ENCODE measurements at regions not wholly inside any gene's neighbourhood (a gene's known extent, or its start where the extent isn't known, plus 50 kb on each side); places are given as distances from the start of the nearest gene placed in this dataset.

DNA sequence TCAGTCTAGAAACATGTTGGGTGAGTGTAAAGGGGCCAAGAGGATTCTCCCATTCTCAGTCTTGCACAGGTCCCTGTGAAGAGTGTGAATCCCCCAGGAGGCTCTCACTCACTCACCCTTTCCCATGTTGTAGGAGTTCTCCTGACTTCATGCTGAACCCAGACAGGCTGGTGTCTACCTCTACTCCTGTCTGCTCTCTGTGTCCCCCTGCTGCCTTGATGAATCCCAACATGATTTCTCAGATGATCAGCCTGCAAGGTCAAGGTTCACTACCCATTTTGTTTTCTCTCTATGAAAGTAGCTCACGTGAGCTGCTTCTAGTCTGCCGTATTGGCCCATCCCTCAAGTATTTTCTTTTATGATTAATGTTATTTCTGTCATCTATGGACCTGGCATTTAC lies 500.6 kb downstream of the ETS1 start:
- Histone ChIP-seq H3K9me3 (peaks cover 0 to 16% (median 3%) of the 10 kb centered on the region in 4 donors), H3K36me3 (no peaks in the 10 kb centered on the region), H3K27ac (replicated peaks in 1 of 4) (no peak overlapping the region), H3K4me3 (no peak overlapping the region), H3K27me3 (no peaks in the 10 kb centered on the region), H3K4me1 (no peaks in the 10 kb centered on the region)
- DNase-seq (ENCODE audit: extremely low spot score), result no peak
- TF ChIP-seq, protein P1, sequence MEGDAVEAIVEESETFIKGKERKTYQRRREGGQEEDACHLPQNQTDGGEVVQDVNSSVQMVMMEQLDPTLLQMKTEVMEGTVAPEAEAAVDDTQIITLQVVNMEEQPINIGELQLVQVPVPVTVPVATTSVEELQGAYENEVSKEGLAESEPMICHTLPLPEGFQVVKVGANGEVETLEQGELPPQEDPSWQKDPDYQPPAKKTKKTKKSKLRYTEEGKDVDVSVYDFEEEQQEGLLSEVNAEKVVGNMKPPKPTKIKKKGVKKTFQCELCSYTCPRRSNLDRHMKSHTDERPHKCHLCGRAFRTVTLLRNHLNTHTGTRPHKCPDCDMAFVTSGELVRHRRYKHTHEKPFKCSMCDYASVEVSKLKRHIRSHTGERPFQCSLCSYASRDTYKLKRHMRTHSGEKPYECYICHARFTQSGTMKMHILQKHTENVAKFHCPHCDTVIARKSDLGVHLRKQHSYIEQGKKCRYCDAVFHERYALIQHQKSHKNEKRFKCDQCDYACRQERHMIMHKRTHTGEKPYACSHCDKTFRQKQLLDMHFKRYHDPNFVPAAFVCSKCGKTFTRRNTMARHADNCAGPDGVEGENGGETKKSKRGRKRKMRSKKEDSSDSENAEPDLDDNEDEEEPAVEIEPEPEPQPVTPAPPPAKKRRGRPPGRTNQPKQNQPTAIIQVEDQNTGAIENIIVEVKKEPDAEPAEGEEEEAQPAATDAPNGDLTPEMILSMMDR (IDR thresholded peaks at IDR 0.05), result no peak
- TF ChIP-seq POLR2AphosphoS5 (IDR thresholded peaks at IDR 0.05) (no peak), EP300 (IDR thresholded peaks at IDR 0.05) (no peak), POLR2A (IDR thresholded peaks at IDR 0.05; ENCODE audit: low read depth) (no peak)
- intact Hi-C loops (cut with DNase I), result no loop called here
- WGBS, result 93% methylated on average over 2 of the region's 2 CpGs

GRCh38 chr11:128085276-128085675 lies 502.1 kb downstream of the ETS1 start:
- TF ChIP-seq POLR2AphosphoS5 (IDR thresholded peaks at IDR 0.05) (no peak), EP300 (IDR thresholded peaks at IDR 0.05) (no peak), POLR2A (IDR thresholded peaks at IDR 0.05; ENCODE audit: low read depth) (no peak)
- TF ChIP-seq, protein P1 (IDR thresholded peaks at IDR 0.05), result no peak
- intact Hi-C loops (cut with DNase I), result no loop called here
- DNase-seq (ENCODE audit: extremely low spot score), result no peak

DNA sequence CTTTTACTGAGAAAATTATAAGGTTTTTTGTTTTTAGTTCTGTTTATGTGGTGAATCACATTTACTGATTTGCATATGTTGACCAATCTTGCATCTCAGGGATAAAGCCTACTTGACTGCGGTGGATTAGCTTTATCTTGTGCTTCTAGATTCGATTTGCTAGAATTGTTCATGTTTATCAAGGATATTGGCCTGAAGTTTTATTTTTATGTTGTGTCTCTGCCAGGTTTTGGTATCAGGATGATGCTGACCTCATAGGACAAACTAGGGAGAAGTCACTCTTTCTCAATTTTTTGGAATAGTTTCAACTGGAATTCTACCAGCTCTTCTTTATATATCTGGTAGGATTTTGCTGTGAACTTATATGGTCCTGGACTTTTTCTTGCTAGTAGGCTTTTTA lies 504.8 kb downstream of the ETS1 start:
- Histone ChIP-seq H3K4me1 (no peaks in the 10 kb centered on the region), H3K36me3 (no peaks in the 10 kb centered on the region), H3K9me3 (no peaks in the 10 kb centered on the region), H3K27me3 (no peaks in the 10 kb centered on the region), H3K4me3 (no peak overlapping the region), H3K27ac (replicated peaks in 1 of 4) (no peak overlapping the region)
- TF ChIP-seq POLR2A (IDR thresholded peaks at IDR 0.05; ENCODE audit: low read depth) (no peak), POLR2AphosphoS5 (IDR thresholded peaks at IDR 0.05) (no peak), EP300 (IDR thresholded peaks at IDR 0.05) (no peak)
- TF ChIP-seq, protein P1 (IDR thresholded peaks at IDR 0.05), result no peak
- WGBS, result 90% methylated on average over 2 of the region's 2 CpGs
- DNase-seq (ENCODE audit: extremely low spot score), result no peak
- intact Hi-C loops (cut with DNase I), result no loop called here

More at GRCh38 chr11:128085276-128085675, 502.1 kb downstream of the ETS1 start:
- 0% methylated on average over 1 of the region's 1 CpG for WGBS
- no peaks in the 10 kb centered on the region for H3K4me1 ChIP-seq
- H3K27ac ChIP-seq (replicated peaks in 1 of 4), result no peak overlapping the region
- H3K4me3 ChIP-seq, result no peak overlapping the region
- H3K9me3 ChIP-seq, result peaks cover 0 to 15% (median 3%) of the 10 kb centered on the region in 4 donors
- no peaks in the 10 kb centered on the region for H3K36me3 ChIP-seq
- H3K27me3 ChIP-seq, result no peaks in the 10 kb centered on the region

GRCh38 chr11:128069665-128070064 lies 517.7 kb downstream of the ETS1 start:
- Histone ChIP-seq H3K4me1 (no peaks in the 10 kb centered on the region), H3K4me3 (no peak overlapping the region), H3K9me3 (no peaks in the 10 kb centered on the region), H3K36me3 (no peaks in the 10 kb centered on the region), H3K27ac (replicated peaks in 1 of 4) (no peak overlapping the region), H3K27me3 (no peaks in the 10 kb centered on the region)
- DNase-seq (ENCODE audit: extremely low spot score), result no peak
- 42% methylated on average over 2 of the region's 2 CpGs for WGBS
- intact Hi-C loops (cut with DNase I), result no loop called here
- TF ChIP-seq POLR2A (IDR thresholded peaks at IDR 0.05; ENCODE audit: low read depth), result no peak
- TF ChIP-seq POLR2AphosphoS5 (IDR thresholded peaks at IDR 0.05), result no peak
- TF ChIP-seq EP300 (IDR thresholded peaks at IDR 0.05), result no peak
- TF ChIP-seq, protein P1 (IDR thresholded peaks at IDR 0.05), result no peak

GRCh38 chr11:128067780-128068179 lies 519.6 kb downstream of the ETS1 start:
- Histone ChIP-seq H3K4me1 (no peaks in the 10 kb centered on the region), H3K27ac (replicated peaks in 1 of 4) (no peak overlapping the region), H3K9me3 (no peaks in the 10 kb centered on the region), H3K36me3 (no peaks in the 10 kb centered on the region), H3K4me3 (no peak overlapping the region), H3K27me3 (no peaks in the 10 kb centered on the region)
- intact Hi-C loops (cut with DNase I), result no loop called here
- WGBS, result 40% methylated on average over 1 of the region's 1 CpG
- DNase-seq (ENCODE audit: extremely low spot score), result no peak
- TF ChIP-seq POLR2A (IDR thresholded peaks at IDR 0.05; ENCODE audit: low read depth) (no peak), EP300 (IDR thresholded peaks at IDR 0.05) (no peak), POLR2AphosphoS5 (IDR thresholded peaks at IDR 0.05) (no peak)
- TF ChIP-seq, protein P1 (IDR thresholded peaks at IDR 0.05), result no peak
